GM18507 (cell line): ENCODE measurements at regions not wholly inside any gene's neighbourhood (a gene's known extent, or its start where the extent isn't known, plus 50 kb on each side); places are given as distances from the start of the nearest gene placed in this dataset.

Experiments used
- DNase-seq: peaks from one replicate; pipeline ENCODE4 v3.0.0; 2011; ENCODE audit warnings: low read depth; ENCODE audit not compliant: insufficient read length; ENCODE audit errors: extremely low spot score
- FAIRE-seq: peaks from 2 replicates; lab custom pipeline; 2011; peaks lifted over from hg19 to GRCh38; lab: Jason Lieb, UNC

GRCh38 chr11:79950741-79951140, 509.9 kb upstream of the TENM4 start:
- FAIRE-seq (no peak), DNase-seq (no peak)

- no peak for FAIRE-seq
- DNase-seq, result no peak
Observed at GRCh38 chr11:79950172-79950571, 509.3 kb upstream of the TENM4 start.

- DNase-seq (no peak), FAIRE-seq (no peak)
Observed at GRCh38 chr11:79949574-79949973, 508.7 kb upstream of the TENM4 start.

GRCh38 chr11:79942646-79943045, 501.8 kb upstream of the TENM4 start:
- FAIRE-seq (no peak), DNase-seq (no peak)

GRCh38 chr11:79942090-79942489, 501.3 kb upstream of the TENM4 start:
- DNase-seq, result no peak
- FAIRE-seq, result no peak

GRCh38 chr11:79940974-79941735, 500.3 kb upstream of the TENM4 start:
- no peak for FAIRE-seq
- no peak for DNase-seq

GRCh38 chr11:79940165-79940564, 499.3 kb upstream of the TENM4 start:
- FAIRE-seq, result no peak
- DNase-seq, result no peak

- no peak for FAIRE-seq
- no peak for DNase-seq
Observed at GRCh38 chr11:79939111-79939510, 498.3 kb upstream of the TENM4 start.

- DNase-seq (no peak), FAIRE-seq (no peak)
Observed at GRCh38 chr11:79937676-79938334, 497.0 kb upstream of the TENM4 start.

GRCh38 chr11:79932612-79933011, 491.8 kb upstream of the TENM4 start:
- DNase-seq (no peak), FAIRE-seq (no peak)

GRCh38 chr11:79931692-79932091, 490.9 kb upstream of the TENM4 start:
- DNase-seq, result no peak
- no peak for FAIRE-seq

- DNase-seq (no peak), FAIRE-seq (no peak)
Observed at GRCh38 chr11:79926707-79927106, 485.9 kb upstream of the TENM4 start.

GRCh38 chr11:79925570-79925969, 484.7 kb upstream of the TENM4 start:
- DNase-seq, result no peak
- FAIRE-seq, result no peak

- DNase-seq, result no peak
- FAIRE-seq, result no peak
Observed at GRCh38 chr11:79922641-79923040, 481.8 kb upstream of the TENM4 start.

GRCh38 chr11:79920480-79920879, 479.6 kb upstream of the TENM4 start:
- no peak for FAIRE-seq
- DNase-seq, result no peak

- no peak for FAIRE-seq
- DNase-seq, result no peak
Observed at GRCh38 chr11:79919350-79919749, 478.5 kb upstream of the TENM4 start.

- no peak for DNase-seq
- no peak for FAIRE-seq
Observed at GRCh38 chr11:79918846-79919245, 478.0 kb upstream of the TENM4 start.

- DNase-seq, result no peak
- no peak for FAIRE-seq
Observed at GRCh38 chr11:79906164-79906563, 465.3 kb upstream of the TENM4 start.

- FAIRE-seq, result no peak
- no peak for DNase-seq
Observed at GRCh38 chr11:79902493-79902892, 461.7 kb upstream of the TENM4 start.

- no peak for FAIRE-seq
Observed at GRCh38 chr11:79897896-79898295, 457.1 kb upstream of the TENM4 start.

GRCh38 chr11:79896258-79896657, 455.4 kb upstream of the TENM4 start:
- FAIRE-seq (no peak), DNase-seq (no peak)

More at GRCh38 chr11:79897896-79898295, 457.1 kb upstream of the TENM4 start:
- DNase-seq, result no peak
